ENCODE measurements at regions not wholly inside any gene's neighbourhood (a gene's known extent, or its start where the extent isn't known, plus 50 kb on each side); places are given as distances from the start of the nearest gene placed in this dataset.

DNA sequence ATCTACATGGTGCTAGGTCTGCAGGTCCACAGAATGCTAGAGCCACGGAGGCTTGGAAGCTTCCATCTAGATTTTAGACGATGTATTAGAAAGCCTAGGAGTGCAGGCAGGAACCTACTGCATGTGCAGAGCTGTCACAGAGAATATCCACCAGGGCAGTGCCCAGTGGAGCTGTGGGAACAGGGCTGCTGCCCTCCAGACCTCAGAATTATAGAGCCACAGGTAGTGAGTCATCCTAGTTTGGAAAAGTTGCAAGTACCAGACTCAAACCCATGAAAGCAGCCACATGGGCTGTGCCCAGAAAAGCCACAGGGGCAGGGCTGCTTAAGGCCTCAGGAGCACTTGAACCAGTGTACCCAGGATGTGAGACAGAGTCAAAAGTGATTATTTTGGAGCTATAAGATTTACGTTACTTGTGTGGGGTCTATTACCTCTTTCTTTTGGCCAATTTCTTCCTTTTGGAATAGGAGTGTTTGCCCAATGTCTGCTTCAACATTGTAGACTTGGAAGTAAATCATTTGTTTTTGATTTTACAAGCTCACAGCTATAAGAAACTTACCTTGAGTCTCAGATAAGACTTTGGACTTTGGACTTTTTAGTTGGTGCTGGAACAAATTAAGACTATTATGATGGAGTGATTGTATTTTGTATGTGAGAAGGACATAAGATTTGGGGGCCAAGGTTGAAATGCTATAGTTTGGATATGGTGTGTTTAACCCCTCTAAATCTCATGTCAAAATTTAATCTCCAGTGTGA, 143.5 kb upstream of the CHRDL1 start:
- TF ChIP-seq ESRRA (IDR thresholded peaks at IDR 0.05; ENCODE audit: borderline replicate concordance, low read length) (no peak), POLR2A (IDR thresholded peaks at IDR 0.05; ENCODE audit: low read length) (no peak)
